GM18511 (cell line): ENCODE measurements at regions not wholly inside any gene's neighbourhood (a gene's known extent, or its start where the extent isn't known, plus 50 kb on each side); places are given as distances from the start of the nearest gene placed in this dataset.
"Not testable (repeated sequence)": the region's sequence is repeated elsewhere in the genome, so short reads cannot be mapped to it uniquely, and the experiment has no call there.

Experiments used
- ATAC-seq: cut with Tn5 transposase; IDR thresholded peaks from one replicate; pipeline ENCODE4 v1.9.1; 2021; ENCODE audit warnings: mild to moderate bottlenecking, moderate library complexity; ENCODE audit not compliant: unreplicated experiment

- ATAC-seq: no peak
These were observed 597.6 kb downstream of the NXPH1 start for GRCh38 chr7:9030976-9031375.

- ATAC-seq: no peak
These were observed 598.0 kb downstream of the NXPH1 start for GRCh38 chr7:9031386-9031785.

- ATAC-seq: no peak
These were observed 602.7 kb downstream of the NXPH1 start for GRCh38 chr7:9036080-9036479.

GRCh38 chr7:9071160-9071762 lies 637.9 kb downstream of the NXPH1 start:
- no peak for ATAC-seq

- ATAC-seq: not testable (repeated sequence)
These were observed 642.4 kb downstream of the NXPH1 start for GRCh38 chr7:9075774-9076173.

- ATAC-seq: no peak
These were observed 648.8 kb downstream of the NXPH1 start for GRCh38 chr7:9082203-9082602.

GRCh38 chr7:9083837-9084236 lies 650.4 kb downstream of the NXPH1 start:
- no peak for ATAC-seq

GRCh38 chr7:9091282-9091681 lies 657.9 kb downstream of the NXPH1 start:
- no peak for ATAC-seq

- ATAC-seq: no peak
These were observed 664.2 kb downstream of the NXPH1 start for GRCh38 chr7:9097565-9098060.

GRCh38 chr7:9100289-9100688 lies 666.9 kb downstream of the NXPH1 start:
- no peak for ATAC-seq

- ATAC-seq: no peak
These were observed 669.4 kb downstream of the NXPH1 start for GRCh38 chr7:9102846-9103245.

GRCh38 chr7:9106747-9107146 lies 673.3 kb downstream of the NXPH1 start:
- no peak for ATAC-seq

GRCh38 chr7:9120331-9120730 lies 686.9 kb downstream of the NXPH1 start:
- ATAC-seq: no peak

- ATAC-seq: no peak
These were observed 690.9 kb downstream of the NXPH1 start for GRCh38 chr7:9124320-9124719.

- ATAC-seq: no peak
These were observed 691.8 kb downstream of the NXPH1 start for GRCh38 chr7:9125246-9125645.

- ATAC-seq: no peak
These were observed 694.5 kb downstream of the NXPH1 start for GRCh38 chr7:9127901-9128300.

GRCh38 chr7:9148687-9149086 lies 715.3 kb downstream of the NXPH1 start:
- no peak for ATAC-seq

- ATAC-seq: no peak
These were observed 716.2 kb downstream of the NXPH1 start for GRCh38 chr7:9149499-9150082.

- ATAC-seq: not testable (repeated sequence)
These were observed 730.3 kb downstream of the NXPH1 start for GRCh38 chr7:9163691-9164090.

- no peak for ATAC-seq
These were observed 742.5 kb downstream of the NXPH1 start for GRCh38 chr7:9175871-9176270.

GRCh38 chr7:9181356-9181755 lies 747.9 kb downstream of the NXPH1 start:
- ATAC-seq: no peak

- no peak for ATAC-seq
These were observed 753.3 kb downstream of the NXPH1 start for GRCh38 chr7:9186730-9187129.

GRCh38 chr7:9189703-9190102 lies 756.3 kb downstream of the NXPH1 start:
- no peak for ATAC-seq
